ENCODE measurements at regions not wholly inside any gene's neighbourhood (a gene's known extent, or its start where the extent isn't known, plus 50 kb on each side); places are given as distances from the start of the nearest gene placed in this dataset.
"Not testable (repeated sequence)": the region's sequence is repeated elsewhere in the genome, so short reads cannot be mapped to it uniquely, and the experiment has no call there.

- no peak for DNase-seq
These were observed 933.7 kb downstream of the DNAJB9 start for GRCh38 chr7:109503421-109503820.

GRCh38 chr7:109522585-109522984 lies 952.9 kb downstream of the DNAJB9 start:
- DNase-seq: no peak

GRCh38 chr7:109527833-109528232 lies 958.2 kb downstream of the DNAJB9 start:
- no peak for DNase-seq

GRCh38 chr7:109529712-109530111 lies 960.0 kb downstream of the DNAJB9 start:
- no peak for DNase-seq

GRCh38 chr7:109532262-109532992 lies 962.8 kb downstream of the DNAJB9 start:
- DNase-seq: no peak

- DNase-seq: no peak
These were observed 976.0 kb downstream of the DNAJB9 start for GRCh38 chr7:109545686-109546085.

GRCh38 chr7:109549471-109550193 lies 980.0 kb downstream of the DNAJB9 start:
- no peak for DNase-seq

- no peak for DNase-seq
These were observed 982.3 kb downstream of the DNAJB9 start for GRCh38 chr7:109552017-109552416.

GRCh38 chr7:109577265-109577664 lies 1007.6 kb downstream of the DNAJB9 start:
- DNase-seq: no peak

GRCh38 chr7:109579901-109580300 lies 1010.2 kb downstream of the DNAJB9 start:
- DNase-seq: no peak

GRCh38 chr7:109582211-109582610 lies 1012.5 kb downstream of the DNAJB9 start:
- no peak for DNase-seq

GRCh38 chr7:109596948-109597347 lies 1027.3 kb downstream of the DNAJB9 start:
- not testable (repeated sequence) for DNase-seq

GRCh38 chr7:109611656-109612055 lies 1042.0 kb downstream of the DNAJB9 start:
- no peak for DNase-seq

- no peak for DNase-seq
These were observed 1046.9 kb downstream of the DNAJB9 start for GRCh38 chr7:109616551-109617069.

- no peak for DNase-seq
These were observed 1052.6 kb downstream of the DNAJB9 start for GRCh38 chr7:109622320-109622719.

GRCh38 chr7:109632890-109633289 lies 1063.2 kb downstream of the DNAJB9 start:
- not testable (repeated sequence) for DNase-seq

- no peak for DNase-seq
These were observed 1065.7 kb downstream of the DNAJB9 start for GRCh38 chr7:109635374-109635773.

GRCh38 chr7:109637428-109637990 lies 1067.8 kb downstream of the DNAJB9 start:
- no peak for DNase-seq

GRCh38 chr7:109638321-109638720 lies 1068.6 kb downstream of the DNAJB9 start:
- DNase-seq: no peak

- no peak for DNase-seq
These were observed 1069.9 kb downstream of the DNAJB9 start for GRCh38 chr7:109639561-109639960.

- no peak for DNase-seq
These were observed 1071.8 kb downstream of the DNAJB9 start for GRCh38 chr7:109641445-109641844.

- no peak for DNase-seq
These were observed 1076.5 kb downstream of the DNAJB9 start for GRCh38 chr7:109646124-109646523.

- DNase-seq: not testable (repeated sequence)
These were observed 1076.9 kb downstream of the DNAJB9 start for GRCh38 chr7:109646594-109646993.

GRCh38 chr7:109647263-109647662 lies 1077.6 kb downstream of the DNAJB9 start:
- DNase-seq: not testable (repeated sequence)
